NCI-H774 (cell line): ENCODE measurements at regions not wholly inside any gene's neighbourhood (a gene's known extent, or its start where the extent isn't known, plus 50 kb on each side); places are given as distances from the start of the nearest gene placed in this dataset.

Experiments
- DNase-seq: peaks from one replicate; lab custom pipeline; 2025; lab: John Stamatoyannopoulos, UW

DNA sequence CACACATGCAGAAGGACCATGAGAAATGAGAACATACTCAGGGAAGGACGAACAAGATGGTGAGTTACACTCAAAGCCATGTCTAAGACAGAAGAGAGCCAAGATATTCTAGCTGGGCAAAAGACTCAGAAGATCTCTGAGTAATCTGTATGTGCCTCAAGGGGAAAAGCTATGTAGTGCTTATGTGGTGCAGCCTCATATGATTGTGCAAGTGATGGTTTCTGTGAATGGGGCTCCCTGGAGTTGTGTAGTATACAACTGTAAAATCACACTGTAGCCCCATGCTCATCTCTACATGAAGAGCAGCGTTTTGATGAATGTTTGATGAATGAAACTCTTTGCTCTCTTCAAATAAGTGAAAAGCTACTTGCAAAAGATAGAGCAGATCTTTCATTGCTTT lies 57.5 kb downstream of the OSR1 start:
- DNase-seq = no peak

GRCh38 chr2:19299522-19299921 lies 58.9 kb downstream of the OSR1 start:
- no peak for DNase-seq

DNA sequence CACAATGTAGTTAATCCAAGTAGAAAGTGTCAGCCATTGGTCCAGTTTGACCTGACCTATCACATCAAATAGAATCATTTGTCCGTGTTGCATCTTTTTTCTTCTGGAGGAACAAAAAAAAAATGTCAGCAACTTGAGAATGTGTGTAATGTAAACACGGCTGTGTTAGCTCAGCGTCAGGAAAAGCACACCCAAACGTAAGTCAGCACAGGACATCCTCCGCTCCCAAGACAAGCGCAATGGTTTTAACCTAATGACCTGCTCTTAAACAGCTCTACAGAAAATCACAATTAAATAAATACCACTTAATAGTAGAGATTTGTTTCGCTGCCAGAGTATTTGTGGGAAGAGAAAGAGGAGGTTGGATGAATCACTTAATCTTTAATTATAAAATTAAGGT lies 59.4 kb downstream of the OSR1 start:
- no peak for DNase-seq

- DNase-seq = no peak
Measured at GRCh38 chr2:19297716-19298115, 60.7 kb downstream of the OSR1 start.

- DNase-seq = no peak
Measured at GRCh38 chr2:19295998-19296502, 62.4 kb downstream of the OSR1 start.

DNA sequence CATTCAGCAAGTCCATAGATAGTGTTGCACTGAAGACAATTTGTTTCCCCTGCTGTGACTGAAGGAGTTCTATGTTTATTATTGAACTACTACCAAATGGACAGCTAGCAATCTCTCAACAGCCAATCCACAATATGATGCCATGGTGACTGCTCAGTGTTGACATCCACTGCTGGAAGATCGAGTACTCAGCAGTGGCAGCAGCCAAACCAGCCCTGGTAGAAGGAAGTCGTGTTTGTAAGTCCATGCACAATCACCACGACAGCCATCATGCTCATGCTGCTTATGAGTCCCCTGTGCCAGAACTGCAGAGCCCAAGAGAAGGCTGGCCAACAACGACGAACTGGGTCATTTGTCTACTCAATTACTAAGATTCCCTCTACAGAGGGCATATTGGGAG lies 66.4 kb downstream of the OSR1 start:
- DNase-seq = no peak

GRCh38 chr2:19288291-19288690 lies 70.1 kb downstream of the OSR1 start:
- DNase-seq = no peak

DNA sequence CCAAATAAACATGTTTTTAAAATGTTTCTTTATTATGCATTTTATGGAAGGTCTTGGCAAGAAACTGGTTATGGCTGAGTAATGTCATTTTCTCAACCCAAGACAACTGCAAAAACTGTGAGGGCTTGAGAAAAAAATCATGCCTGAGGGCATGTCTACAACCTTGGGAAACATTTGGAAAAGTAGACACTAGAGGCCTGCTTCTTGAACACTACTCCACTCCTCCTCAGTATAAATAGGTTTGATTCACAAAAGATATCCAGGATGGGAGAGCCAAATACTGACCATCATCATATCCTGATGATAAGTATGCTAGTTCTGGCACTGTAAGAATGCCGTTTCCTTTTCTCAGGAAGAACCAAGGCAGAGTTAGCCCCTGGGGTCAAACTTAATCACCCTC lies 71.1 kb downstream of the OSR1 start:
- no peak for DNase-seq

- DNase-seq = no peak
Measured at GRCh38 chr2:19282305-19282704, 76.1 kb downstream of the OSR1 start.

GRCh38 chr2:19274439-19274838 lies 84.0 kb downstream of the OSR1 start:
- DNase-seq = no peak

GRCh38 chr2:19272941-19273470 lies 85.4 kb downstream of the OSR1 start:
- DNase-seq = no peak

GRCh38 chr2:19272039-19272438 lies 86.4 kb downstream of the OSR1 start:
- DNase-seq = no peak

- no peak for DNase-seq
Measured at GRCh38 chr2:19264852-19265251, 93.6 kb downstream of the OSR1 start.

GRCh38 chr2:19262150-19262549 lies 96.3 kb downstream of the OSR1 start:
- no peak for DNase-seq

- DNase-seq = no peak
Measured at GRCh38 chr2:19261061-19261460, 97.4 kb downstream of the OSR1 start.

DNA sequence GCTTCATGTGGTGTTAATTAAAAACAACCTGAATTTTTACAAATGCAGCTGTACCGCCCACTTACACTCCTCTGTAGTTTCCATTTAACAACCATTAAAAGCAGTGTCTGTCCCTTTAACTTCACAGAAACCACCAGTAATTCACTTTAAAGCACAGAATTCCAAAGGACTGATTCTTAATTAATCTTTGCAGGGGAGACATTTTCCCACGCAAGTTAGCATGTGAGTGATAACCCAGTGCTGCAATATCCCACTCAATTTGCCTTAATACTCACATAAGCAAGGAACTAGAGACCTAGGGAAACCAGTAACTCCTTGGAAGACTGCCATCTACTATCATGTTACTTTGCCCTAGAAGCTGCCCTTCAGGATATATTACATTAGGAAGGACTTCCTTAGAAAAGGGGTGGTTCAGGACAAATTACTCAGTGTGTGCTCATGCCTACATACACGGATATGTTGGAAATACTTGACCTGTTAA lies 102.3 kb downstream of the OSR1 start:
- no peak for DNase-seq

DNA sequence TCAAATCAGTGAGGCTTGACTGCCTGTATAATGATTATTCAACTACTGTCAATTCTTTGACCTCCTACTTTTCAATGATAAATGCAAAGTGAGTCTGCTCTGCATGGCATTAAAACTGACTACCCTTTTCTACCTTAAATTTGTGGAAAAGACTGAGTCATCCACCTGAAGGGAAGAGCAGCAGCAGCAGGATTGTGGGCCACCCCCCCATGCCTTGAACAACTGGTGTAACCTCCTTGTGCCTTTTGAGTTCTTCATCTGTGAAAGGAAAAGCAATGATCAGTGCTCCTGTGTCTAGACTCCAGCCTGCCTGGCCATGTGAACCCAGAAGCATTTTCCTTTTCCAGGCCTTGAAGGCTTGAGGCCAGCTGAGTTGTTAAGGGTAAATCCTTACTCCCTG lies 102.9 kb downstream of the OSR1 start:
- DNase-seq = no peak

GRCh38 chr2:19251554-19251953 lies 106.9 kb downstream of the OSR1 start:
- no peak for DNase-seq

- no peak for DNase-seq
Measured at GRCh38 chr2:19250906-19251305, 107.5 kb downstream of the OSR1 start.

DNA sequence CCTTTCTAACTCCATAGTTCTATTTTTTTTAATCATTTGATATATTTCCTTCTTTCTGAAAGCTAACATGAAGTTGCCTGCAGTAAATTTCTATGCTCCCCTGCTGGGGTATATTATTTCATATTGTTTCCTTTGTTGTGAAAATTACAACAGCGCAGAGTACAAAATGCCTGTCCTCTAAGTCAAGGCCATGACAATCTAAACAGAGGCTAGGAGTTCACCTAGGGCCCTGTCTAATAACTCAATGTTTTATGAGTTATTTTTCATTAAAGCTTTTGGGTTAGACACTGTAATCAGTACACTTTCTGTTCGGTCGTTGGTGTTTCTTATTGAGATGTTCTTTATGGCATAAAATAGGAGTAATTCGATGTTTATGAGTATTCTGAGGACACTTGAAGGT lies 111.2 kb downstream of the OSR1 start:
- DNase-seq = no peak

DNA sequence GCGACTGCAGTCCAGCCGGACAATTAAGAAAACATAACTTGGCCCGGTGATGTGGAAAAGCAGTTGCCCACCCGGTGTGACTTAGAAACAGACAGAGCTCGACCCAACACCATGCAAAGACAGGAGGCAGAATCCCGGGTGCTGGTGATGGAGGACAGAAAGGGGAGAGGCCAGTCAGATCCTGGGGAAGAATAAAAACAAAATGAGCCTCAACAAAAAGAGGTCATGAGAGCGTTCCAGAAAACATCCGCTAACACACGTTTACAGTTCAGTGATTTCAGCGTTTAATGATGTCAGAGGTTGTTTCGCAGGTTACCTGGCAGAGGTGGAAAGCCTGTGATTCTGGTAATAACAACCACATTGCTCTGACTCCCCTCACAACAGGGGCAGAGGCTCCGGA lies 111.9 kb downstream of the OSR1 start:
- no peak for DNase-seq

- no peak for DNase-seq
Measured at GRCh38 chr2:19244460-19245363, 113.7 kb downstream of the OSR1 start.

DNA sequence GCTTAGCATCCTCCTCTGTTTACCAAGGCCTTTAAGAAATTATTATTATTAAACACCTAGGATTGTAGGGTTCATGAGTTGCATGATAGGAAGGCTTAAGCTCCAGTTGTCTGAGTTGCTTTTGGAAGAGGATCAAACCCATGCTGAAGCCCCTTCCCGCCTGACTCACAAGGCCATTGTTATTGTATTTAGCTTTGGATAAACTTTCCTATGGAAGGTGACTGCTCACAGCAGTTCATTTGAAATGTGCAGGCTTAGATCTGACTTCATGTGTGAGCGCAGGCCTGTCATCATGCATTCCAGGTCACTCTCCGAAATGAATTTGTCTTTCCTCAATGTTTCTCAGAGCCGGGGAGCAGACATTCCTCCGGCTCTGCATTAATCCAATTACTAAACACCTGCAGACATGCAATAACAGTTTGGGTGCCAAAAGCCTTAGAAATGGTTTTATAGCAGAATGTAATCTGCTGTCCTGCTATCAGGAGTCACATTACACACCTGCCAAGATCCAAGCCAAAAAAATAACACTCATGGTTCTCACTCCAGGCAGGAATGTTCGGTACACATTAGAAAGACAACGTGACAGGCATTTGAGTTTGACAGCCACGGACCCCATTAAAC lies 119.9 kb downstream of the OSR1 start:
- no peak for DNase-seq
